Retina (tissue), 1 donor: ENCODE measurements at regions not wholly inside any gene's neighbourhood (a gene's known extent, or its start where the extent isn't known, plus 50 kb on each side); places are given as distances from the start of the nearest gene placed in this dataset.

Source experiments
- DNase-seq: peaks from one replicate; pipeline ENCODE4 v3.0.0-alpha.2; 2016

DNA sequence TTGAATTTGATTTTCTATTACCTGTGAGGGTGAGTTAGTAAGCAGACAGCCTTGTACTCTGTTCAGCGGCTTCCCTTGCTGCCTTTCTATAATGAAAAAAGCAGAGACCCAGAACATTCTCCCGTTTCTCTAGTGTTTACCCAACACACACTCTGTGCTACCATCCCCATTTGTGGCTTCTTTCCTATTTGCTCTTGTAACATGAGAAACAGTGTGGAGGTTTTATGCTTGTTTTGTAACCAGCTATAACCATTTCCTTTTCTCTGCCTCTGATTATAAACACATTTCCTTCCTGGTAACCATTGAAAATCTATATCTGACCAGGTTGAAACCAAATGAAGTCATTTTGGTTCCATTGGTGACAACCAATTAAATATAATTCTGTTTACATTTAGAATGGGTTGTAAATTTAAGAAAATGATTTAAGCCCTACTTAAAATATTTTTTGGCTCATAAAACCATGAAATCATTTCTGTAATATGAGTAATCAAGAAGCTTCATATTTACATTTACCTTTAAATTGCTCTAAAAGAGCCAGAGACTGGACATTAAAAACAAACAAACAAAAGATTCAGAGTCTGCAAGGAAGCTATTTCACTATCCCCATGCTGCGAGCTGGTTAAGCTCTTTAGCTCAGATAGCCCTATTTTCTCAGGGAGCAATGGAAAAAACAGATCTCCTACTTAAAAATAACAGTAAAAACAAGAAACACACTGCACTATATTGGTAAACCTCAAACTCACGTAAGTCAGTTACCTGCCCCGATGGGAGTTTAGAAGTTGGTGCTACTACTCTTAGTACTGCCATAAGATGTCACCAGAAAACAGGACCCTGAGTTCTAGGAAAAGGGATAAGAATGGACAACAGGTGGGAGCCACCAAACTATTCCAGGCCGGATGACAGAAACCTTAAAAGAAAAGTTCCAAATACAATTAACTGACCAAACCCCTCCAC, 206.5 kb upstream of the EEA1 start:
- no peak for DNase-seq

DNA sequence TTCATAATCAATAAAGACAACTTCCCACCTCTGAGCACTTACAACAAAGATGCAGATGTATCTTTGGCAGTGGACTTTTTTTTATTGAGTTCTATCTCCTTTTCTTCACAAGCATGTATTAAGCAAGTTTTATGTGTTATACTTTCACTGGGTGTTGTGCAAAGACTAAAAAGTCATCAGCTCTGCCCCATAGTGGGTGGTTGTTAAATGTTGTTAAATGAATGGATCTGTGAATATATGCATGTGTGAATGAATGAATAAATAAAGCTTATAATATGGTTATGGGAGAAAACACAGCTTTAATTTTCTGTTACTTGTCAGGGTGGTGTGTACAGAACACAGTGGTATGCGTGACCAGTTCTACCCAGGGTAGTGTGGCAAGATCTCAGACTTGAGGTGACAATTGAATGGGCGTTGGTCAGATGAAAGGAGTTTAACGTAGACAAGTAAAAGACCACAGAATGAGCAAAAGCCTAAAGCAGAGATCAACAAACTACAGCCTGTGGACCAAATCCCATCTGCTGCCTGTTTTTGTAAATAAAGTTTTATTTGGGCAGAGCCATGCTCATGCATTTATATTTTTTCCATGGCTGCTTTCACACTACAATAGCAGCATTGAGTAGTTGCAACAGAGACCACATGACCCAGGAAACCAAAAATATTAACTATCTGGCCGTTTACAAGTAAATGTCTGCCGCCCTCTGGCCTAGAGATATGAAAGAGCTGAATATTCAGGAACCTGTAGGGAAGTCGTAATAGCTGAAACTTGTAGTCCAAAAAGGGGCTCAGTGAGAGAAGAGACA, 207.4 kb upstream of the EEA1 start:
- DNase-seq, result no peak

DNA sequence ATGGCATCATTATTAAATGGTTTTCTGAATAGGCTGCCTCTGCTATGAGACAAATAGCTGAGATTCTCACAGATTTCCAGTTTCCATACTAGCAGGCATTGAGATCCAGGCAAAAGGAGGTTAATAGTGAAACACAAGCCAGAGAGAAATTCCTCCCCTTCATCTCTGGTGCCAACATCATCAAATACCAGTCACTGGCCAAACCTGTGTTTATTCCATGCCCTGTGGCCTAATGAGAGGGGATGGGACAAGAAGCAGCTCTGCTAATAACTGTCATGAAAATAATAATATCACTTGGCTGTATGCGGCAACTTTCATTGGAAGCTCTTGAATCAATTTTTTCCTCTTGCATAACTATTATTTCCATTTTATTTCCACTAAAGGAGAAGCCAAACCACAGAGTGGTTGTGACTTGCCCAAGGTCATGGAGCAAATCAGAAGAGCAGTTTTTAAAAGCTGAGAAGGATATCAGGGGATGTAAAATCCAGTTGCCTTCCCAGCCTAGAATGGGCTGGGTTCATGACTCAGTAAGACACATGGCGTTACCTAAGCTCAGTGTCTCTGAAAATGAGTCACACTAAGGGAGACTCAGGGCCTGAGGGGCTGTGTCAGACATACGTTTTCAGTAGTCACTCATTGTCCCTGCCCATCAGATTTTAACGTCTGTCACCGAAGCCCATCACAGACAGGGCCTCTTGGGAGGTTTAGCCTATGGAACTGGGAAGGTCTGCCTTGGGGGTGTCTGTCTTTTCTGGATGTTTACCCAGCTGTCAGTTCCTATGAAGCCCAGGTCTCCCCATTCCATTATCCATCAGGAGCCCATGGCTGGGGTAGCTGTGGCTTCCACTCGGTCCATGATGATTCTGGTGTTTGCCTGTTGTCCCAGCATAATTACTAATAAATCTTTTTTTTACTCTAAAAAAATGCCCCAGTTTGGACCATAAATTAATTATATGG, 208.8 kb upstream of the EEA1 start:
- DNase-seq, result no peak

DNA sequence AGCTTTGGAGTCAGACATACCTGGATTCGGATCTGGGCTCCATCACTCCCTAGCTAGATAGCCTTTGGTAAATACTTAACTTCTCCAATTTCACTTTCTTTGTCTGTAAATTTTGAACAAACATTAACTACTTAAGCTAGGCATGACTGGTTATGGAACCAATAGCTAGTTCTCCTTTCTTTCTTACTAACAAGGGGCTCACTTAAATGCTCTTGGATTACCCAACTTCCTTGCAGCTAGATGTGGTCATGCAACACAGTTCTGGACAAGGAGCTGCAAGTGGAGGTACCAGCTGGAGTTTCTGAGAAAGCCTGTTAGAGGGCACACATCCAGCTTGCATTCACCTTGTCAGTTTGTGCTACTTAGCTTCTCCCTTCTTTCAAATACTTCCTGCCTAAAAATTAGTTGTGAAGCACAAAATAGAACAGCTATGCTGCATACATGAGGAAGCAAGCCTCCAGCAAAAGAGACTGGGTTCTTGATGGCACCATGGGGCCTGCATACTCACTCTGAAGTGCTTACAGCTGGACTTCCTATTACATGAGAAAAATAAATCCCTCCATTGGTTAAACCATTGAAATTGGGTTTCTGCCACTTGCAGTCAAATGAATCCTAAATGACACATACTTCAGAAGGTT, 210.1 kb upstream of the EEA1 start:
- DNase-seq, result no peak

DNA sequence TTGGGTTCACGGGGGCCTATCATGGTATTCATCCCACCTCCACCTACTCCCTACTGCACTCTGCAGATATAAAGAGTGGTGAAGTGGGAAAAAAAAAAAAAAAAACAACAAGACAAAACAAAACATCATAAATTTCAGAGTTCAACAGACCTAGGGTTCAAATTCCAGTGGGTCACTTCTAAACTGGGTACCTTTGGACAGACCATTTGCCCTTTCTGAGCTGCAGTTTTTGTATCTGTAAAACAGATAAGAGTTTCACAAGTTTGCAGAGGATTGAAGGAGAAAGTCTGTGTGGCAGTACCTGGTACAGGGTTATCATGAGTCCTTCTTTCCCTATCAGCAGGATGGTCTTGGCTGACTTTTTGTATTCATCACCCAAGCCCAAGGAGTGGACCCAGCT, 211.2 kb upstream of the EEA1 start:
- DNase-seq, result no peak

DNA sequence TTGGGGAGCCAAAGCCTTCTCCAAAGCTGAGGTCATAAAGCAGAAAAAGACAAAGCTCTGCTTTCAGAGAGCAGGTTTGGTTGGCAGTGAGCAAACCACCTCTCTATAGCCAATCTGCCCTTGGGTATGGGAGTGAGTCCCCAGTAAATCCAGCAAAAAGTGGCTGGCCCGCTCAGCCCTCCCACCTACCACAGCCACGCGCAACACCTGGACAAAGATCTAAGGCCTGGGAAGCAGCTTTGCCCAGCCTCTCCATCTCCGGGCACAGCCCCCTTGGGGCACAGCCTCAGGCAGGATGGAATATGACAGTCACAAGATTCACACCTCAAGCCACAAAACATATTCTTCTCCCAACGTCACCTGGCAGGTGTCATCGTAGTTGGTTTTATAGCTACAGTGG, 211.7 kb upstream of the EEA1 start:
- DNase-seq, result no peak

DNA sequence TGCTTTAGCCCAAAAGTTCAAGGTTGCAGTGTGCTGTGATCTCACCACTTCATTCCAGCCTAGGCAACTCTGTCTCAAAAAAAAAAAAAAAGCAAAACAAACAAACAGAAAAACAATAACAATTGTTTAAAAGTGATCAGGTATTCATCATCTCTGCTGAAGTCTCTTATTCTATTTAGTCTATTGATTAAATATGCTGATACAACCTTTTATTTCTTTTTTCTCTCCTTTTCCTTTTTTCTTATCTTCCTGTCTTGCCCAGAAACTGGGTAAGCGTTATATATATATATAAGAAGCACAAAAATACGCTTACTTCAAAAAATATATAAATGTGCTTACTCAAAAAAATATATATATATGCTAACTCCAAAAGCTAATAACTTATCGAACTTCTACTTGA, 213.8 kb upstream of the EEA1 start:
- no peak for DNase-seq

DNA sequence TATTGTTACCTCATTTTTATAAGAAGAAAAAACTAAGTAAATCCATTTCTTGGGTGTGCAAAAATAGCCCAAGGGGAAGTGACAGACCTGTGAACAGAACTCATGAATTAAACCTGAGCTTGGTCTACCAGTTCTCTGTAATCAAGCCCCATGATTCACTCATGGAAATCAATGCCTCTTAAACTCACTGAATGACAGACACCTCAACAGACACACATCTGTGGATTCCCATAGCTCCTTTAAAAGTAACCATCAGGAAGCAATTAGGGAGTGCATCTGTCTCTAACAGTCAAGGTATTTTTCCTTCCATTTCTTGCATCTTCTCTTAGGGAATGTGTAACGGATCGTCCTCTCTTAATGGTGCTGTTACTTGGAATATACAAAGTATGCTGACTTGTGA, 215.0 kb upstream of the EEA1 start:
- DNase-seq, result peak; percentile 18

DNA sequence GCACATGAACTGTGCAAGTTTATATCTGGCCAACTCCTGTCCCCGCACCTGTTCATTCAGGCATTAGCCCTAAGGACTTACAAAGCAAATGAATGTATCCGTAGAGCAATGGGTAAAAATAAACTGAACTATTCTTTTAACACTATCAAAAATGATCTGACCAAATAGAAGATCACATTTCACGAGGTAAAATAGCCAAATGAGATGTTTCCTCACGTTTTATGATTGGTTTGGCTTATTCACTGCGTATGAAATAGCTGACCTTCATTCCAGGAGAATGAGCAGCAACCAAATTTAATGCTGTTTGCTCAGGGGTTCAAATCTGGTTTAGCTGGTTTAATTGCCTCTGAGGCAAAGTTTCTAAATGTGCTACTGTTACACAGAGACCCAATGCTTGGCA, 216.0 kb upstream of the EEA1 start:
- no peak for DNase-seq

DNA sequence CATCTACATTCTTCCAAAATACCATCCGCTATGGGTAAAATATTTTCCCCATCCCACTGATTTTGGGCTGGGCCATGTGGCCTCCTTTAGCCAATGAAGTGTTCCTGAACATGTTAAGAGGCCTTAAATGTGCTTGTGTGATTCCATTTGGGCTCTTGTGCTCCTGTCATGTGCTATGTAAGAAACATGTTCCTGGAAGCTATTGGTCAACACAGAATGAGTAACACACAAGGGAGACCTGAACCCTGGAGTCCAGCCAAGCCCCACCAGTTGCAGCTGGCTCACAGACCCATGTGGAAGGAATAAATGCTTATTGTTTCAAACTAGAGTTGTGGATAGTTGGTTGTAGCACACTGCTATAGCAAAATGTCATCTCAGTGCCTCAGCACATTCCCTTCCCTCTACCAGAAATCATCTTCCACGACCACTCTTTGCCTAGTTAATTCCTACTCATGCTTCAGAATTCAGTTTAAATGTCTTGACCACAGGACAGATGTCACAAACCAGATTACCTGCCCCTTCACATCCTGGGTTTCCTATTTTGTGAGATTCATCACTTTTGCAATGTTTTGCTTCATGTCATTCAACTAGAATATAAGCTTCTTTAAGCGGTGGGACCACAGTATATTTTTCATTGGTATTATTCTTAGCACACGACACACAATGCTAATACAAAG, 217.3 kb upstream of the EEA1 start:
- DNase-seq, result no peak

DNA sequence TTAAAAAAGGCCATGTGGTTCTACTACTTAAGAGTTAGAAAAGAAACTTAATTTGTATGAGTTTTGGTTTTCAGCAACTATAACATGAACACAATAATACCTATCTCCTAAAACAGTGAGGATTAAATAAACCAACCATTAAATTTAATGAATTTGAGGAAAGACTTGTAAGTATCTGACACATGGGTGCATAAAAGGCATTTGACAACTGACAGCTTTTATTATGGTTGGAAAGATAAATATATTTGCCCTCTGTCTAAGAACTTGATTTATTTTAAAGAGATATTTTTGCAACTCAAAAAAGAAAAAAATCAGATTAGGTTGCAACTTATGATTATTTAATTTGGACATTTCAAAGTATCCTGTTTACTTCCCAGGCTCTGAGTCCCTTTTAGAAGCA, 217.9 kb upstream of the EEA1 start:
- DNase-seq, result no peak

DNA sequence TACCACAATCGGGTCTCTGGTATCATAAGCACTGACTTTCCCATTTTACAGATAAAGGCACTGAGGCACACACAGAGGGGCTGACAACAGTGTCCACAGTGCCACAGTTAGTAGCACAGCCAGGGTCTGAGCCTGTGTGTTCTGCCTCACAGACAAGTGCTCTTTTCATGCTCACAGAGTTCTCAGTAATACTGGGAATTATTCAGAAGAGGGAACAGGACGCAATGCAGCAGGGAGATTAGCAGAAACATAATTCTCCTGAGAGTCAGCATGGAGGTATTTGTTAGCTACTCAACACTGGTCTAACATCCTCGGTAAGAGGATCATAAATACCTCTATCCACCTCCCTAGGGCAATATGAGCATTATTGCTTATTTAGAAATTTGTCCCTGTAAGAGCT, 219.3 kb upstream of the EEA1 start:
- no peak for DNase-seq

DNA sequence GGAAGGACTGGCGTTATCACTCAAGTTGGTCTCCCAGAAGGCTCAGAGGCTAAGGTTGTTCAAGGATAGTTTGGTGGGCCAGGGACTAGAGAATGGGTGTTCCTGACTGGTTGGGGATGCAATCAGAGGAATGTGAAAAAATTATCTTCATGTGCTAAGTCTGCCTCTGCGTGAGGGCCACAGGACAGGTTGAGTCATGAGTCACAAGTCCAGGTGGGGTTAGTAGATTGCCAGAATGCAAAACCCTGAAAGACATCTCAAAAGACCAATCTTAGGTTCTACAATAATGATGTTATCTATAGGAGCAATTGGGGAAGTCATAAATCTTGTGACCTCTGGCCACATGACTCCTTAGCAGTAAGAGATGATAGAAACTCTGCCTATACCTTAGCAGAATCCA, 220.1 kb upstream of the EEA1 start:
- no peak for DNase-seq

DNA sequence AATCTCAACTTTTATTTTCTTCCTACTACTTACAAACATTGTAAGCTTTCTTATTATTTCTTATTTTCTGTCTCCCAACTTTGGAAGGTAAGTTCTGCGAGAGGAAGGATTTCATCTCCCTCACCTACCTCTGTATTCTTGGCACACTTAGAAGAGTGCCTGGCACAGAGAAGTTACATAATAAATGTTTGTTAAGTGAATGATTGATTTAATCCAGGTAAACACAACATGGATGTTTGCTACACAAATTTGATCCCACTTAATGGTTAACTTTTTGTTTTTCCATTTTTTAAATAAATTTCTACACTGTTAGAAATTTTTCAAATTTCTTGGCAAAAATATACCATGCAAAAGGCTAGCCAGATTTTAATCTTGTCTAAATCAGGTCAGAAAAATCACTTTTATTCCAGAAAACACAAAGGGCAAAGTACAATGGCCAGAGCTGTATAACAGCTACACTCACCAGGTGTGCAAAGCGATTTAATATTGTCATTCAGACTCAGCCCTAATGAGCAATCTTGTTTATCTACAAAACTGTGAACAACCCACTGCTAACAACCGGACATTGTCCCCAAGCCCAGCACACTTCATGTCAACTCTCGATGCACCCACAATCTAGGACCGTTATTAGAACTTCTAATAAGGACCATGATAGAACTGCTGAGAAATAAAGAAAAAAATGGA, 222.1 kb upstream of the EEA1 start:
- no peak for DNase-seq

DNA sequence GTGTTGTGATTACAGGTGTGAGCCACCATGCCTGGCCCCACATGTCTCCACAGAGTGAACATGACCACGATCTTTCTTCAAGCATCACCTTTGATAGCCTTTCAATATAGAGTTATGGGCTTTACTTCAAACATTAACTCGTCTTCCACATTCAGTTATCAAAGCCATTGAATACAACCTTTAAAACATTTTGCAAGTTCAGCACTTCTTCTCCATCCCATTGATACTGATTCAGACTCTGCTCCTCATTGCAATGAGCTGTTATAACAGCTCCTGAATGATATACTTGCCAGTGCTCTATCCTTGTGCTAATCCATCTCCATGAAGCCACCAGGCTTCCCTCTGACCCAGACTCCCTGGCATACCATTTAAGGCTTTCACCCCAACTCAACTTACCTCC, 223.5 kb upstream of the EEA1 start:
- no peak for DNase-seq

DNA sequence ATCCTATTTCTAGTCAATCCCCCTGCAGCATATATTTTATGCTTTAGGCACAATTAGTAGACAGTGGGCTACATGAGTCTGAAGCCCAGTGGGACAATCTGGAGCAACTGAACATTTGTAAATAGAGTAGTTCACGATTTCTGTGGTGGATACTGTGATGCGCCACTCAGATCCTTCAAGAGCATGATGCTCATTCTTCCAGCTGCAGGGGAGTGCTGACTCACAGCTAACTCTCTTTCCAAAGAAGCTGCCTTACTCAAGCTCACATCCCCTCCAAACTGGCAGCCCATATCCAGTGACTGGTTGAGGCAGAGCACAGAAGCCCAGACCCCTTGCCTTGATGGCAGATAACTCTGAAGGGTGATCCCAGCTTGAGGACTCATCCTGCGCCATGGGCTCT, 224.2 kb upstream of the EEA1 start:
- DNase-seq, result no peak

DNA sequence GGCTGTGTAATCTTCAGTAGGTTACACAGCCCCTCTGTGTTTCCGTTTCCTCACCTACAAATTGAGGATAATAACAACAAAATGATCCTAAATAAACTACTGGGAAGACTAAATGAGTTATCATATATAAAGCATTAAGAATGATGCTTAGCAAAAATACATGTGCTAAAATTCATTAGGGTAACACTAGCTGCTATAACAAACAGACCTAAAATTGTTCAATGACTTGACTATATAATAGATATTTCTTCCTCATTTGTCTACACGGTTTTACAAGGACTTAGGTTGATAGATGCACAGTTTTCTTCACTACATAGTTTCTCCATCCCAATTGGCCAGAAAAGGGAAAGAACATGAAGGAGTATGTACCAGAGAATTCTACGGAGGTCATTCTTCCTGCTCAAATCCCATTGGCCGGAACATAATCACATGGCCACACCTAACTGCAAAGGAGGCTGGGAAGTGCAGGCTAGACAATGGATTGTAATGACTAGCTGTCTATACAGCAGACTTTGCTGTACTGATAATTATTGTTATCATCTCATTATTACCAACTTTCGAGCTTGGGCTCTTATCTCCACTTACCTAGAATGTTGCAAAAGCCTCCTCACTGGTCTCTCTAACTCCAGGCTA, 223.5 kb upstream of the NUDT4 start:
- DNase-seq, result no peak

DNA sequence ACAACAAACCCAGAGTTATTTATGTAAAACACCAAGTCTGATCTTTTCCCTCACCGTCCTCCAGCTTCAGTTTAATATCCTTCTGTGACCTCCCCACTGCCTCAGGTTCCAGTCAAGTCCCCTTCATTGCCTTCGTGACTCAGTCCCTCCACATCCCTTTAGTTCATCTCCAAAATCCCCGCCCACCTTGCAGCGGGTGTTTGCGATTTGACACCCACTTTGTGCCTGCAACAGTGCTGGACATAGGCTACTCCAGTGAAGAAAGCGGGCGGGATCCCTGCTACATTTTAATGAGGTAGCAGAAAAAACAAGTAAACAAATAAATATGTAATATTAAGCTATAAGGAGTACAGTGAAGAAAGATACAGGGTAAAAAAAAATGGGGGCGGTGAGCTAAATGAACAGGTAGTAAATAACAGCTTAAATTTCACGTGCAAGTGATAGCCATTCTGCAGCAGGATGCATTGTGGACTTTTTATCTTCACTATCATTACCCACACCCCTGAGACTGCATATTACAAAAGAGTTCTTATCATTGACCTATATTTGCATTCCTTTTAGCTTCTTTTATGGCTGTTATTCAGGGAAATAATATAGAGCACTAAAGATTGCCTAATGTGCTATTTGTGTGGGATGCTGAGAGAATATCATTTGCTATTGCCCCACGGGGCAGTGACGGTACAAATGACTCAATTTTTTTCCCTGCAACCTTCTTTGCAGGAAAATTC, 222.8 kb upstream of the NUDT4 start:
- DNase-seq, result no peak

DNA sequence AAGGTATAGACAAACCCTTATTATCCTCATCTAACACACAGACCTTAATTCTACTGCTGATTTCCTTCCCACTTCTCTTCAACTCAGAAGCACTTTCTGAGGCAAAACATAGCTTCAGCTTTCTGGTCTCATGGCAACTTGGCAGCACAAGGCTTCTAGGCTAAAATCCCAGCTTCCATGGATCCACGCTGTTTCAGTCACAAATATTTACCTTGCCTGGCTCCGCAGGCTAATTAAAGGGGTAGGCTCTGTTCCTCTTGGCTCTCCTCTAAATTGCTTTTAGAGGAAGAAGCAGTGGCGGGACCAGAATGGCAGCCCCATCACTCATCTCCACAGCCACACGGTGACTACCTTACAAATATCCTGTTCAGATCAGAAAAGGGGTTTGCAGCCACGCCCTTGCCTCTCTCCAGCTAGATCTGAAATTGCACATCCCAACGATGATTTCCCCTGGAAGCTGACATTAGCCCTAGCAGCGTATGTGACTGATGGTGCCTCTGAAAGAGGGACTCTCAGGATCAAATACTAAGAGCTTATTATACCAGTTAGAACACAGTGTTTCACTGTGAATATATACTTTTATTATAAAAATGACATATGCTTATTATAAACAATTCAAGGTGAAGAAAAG, 221.5 kb upstream of the NUDT4 start:
- DNase-seq, result no peak

DNA sequence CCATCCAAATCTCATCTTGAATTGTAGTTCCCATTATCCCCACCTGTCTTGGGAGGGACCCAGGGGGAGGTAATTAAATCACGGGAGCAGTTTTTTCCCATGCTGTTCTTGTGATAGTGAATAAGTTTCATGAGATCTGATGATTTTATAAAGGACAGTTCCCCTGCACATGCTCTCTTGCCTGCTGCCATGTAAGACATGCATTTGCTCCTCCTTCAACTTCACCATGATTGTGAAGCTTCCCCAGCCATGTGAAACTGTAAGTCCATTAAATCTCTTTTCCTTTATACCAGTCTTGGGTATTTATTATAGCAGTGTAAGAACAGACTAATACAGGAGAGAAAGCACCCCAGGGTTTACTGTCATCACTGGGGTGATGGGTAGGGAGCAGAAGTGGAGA, 220.4 kb upstream of the NUDT4 start:
- DNase-seq, result no peak
